ENCODE measurements at regions not wholly inside any gene's neighbourhood (a gene's known extent, or its start where the extent isn't known, plus 50 kb on each side); places are given as distances from the start of the nearest gene placed in this dataset.

GRCh38 chr5:67343835-67344234 lies 147.2 kb upstream of the CD180 start:
- Histone ChIP-seq H3F3A (ENCODE audit: control insufficient read depth, insufficient read depth) (no peaks in the 10 kb centered on the region), H3K4me3 (ENCODE audit: low read length) (no peak overlapping the region), H4K20me1 (ENCODE audit: control insufficient read depth, insufficient read depth, low read depth, low read length) (no peaks in the 10 kb centered on the region), H3K36me3 (ENCODE audit: control insufficient read depth, low read length) (no peaks in the 10 kb centered on the region), H3K4me2 (ENCODE audit: low read length) (no peak overlapping the region), H3K9me3 (ENCODE audit: control insufficient read depth, insufficient read depth, low read length) (no peaks in the 10 kb centered on the region), H3K27ac (ENCODE audit: low read depth, low read length) (no peak overlapping the region), H3K9me2 (replicated peaks; ENCODE audit: control insufficient read depth, low read length) (no peaks in the 10 kb centered on the region), H3K4me1 (ENCODE audit: control insufficient read depth, low read length) (no peaks in the 10 kb centered on the region), H3K27me3 (ENCODE audit: control insufficient read depth, low read length) (no peaks in the 10 kb centered on the region), H3K79me2 (ENCODE audit: control insufficient read depth, low read length) (no peaks in the 10 kb centered on the region)
- TF ChIP-seq CTCF (IDR thresholded peaks at IDR 0.05; ENCODE audit: low read depth, low read length, poor library complexity, severe bottlenecking), result no peak
- no peak for TF ChIP-seq EZH2phosphoT487 (IDR thresholded peaks at IDR 0.05; ENCODE audit: borderline replicate concordance, low read length)

- TF ChIP-seq EZH2phosphoT487 (IDR thresholded peaks at IDR 0.05; ENCODE audit: borderline replicate concordance, low read length) (no peak), CTCF (IDR thresholded peaks at IDR 0.05; ENCODE audit: low read depth, low read length, poor library complexity, severe bottlenecking) (no peak)
- no peaks in the 10 kb centered on the region for H3K9me2 ChIP-seq (replicated peaks; ENCODE audit: control insufficient read depth, low read length)
- no peaks in the 10 kb centered on the region for H3K9me3 ChIP-seq (ENCODE audit: control insufficient read depth, insufficient read depth, low read length)
- H3K4me3 ChIP-seq (ENCODE audit: low read length), result no peak overlapping the region
- no peaks in the 10 kb centered on the region for H3K4me1 ChIP-seq (ENCODE audit: control insufficient read depth, low read length)
- no peaks in the 10 kb centered on the region for H3K27me3 ChIP-seq (ENCODE audit: control insufficient read depth, low read length)
- H3K36me3 ChIP-seq (ENCODE audit: control insufficient read depth, low read length), result no peaks in the 10 kb centered on the region
- H3K79me2 ChIP-seq (ENCODE audit: control insufficient read depth, low read length), result no peaks in the 10 kb centered on the region
- no peaks in the 10 kb centered on the region for H4K20me1 ChIP-seq (ENCODE audit: control insufficient read depth, insufficient read depth, low read depth, low read length)
- H3F3A ChIP-seq (ENCODE audit: control insufficient read depth, insufficient read depth), result no peaks in the 10 kb centered on the region
- no peak overlapping the region for H3K4me2 ChIP-seq (ENCODE audit: low read length)
- H3K27ac ChIP-seq (ENCODE audit: low read depth, low read length), result no peak overlapping the region
Measured at GRCh38 chr5:67341478-67341877, 144.9 kb upstream of the CD180 start.

- H3K36me3 ChIP-seq (ENCODE audit: control insufficient read depth, low read length), result no peaks in the 10 kb centered on the region
- no peak for TF ChIP-seq EZH2phosphoT487 (IDR thresholded peaks at IDR 0.05; ENCODE audit: borderline replicate concordance, low read length)
- no peak for TF ChIP-seq CTCF (IDR thresholded peaks at IDR 0.05; ENCODE audit: low read depth, low read length, poor library complexity, severe bottlenecking)
- H3F3A ChIP-seq (ENCODE audit: control insufficient read depth, insufficient read depth), result no peaks in the 10 kb centered on the region
- no peaks in the 10 kb centered on the region for H3K79me2 ChIP-seq (ENCODE audit: control insufficient read depth, low read length)
- H3K4me3 ChIP-seq (ENCODE audit: low read length), result no peak overlapping the region
- no peaks in the 10 kb centered on the region for H4K20me1 ChIP-seq (ENCODE audit: control insufficient read depth, insufficient read depth, low read depth, low read length)
- no peaks in the 10 kb centered on the region for H3K27me3 ChIP-seq (ENCODE audit: control insufficient read depth, low read length)
- H3K4me2 ChIP-seq (ENCODE audit: low read length), result no peak overlapping the region
- no peaks in the 10 kb centered on the region for H3K9me3 ChIP-seq (ENCODE audit: control insufficient read depth, insufficient read depth, low read length)
- no peaks in the 10 kb centered on the region for H3K4me1 ChIP-seq (ENCODE audit: control insufficient read depth, low read length)
- no peaks in the 10 kb centered on the region for H3K9me2 ChIP-seq (replicated peaks; ENCODE audit: control insufficient read depth, low read length)
- no peak overlapping the region for H3K27ac ChIP-seq (ENCODE audit: low read depth, low read length)
Measured at GRCh38 chr5:67339219-67339767, 142.7 kb upstream of the CD180 start.

Data from DOHH2 (cell line).